Activated B cell treated with CpG ODN at 0.5 μM for 24 hours (primary cell): ENCODE measurements at regions not wholly inside any gene's neighbourhood (a gene's known extent, or its start where the extent isn't known, plus 50 kb on each side); places are given as distances from the start of the nearest gene placed in this dataset.

ENCODE experiments used
- ATAC-seq: fragments of 200-7000 bp; cut with Tn5 transposase; one replicate; pipeline ENCODE4 v1.10.0; 2021; ENCODE audit warnings: low read depth, mild to moderate bottlenecking, moderate library complexity
- CTCF ChIA-PET: fragments of 350-600 bp; sonication (Branson Sonifier 250); formaldehyde crosslinking; loops from one replicate; lab custom pipeline; 2021; ENCODE audit warnings: antibody characterized with exemption; lab: Charles Lee
- POLR2A ChIA-PET: fragments of 350-600 bp; sonication (Branson Sonifier 250); formaldehyde crosslinking; loops from one replicate; lab custom pipeline; 2021; ENCODE audit warnings: antibody characterized with exemption; lab: Charles Lee
- DNase-seq: peaks from one replicate; pipeline ENCODE4 v3.0.0; 2022
- H3K27ac Mint-ChIP-seq: one replicate; pipeline ENCODE4 v1.8.0; 2020; ENCODE audit warnings: mixed read lengths
- H3K27me3 Mint-ChIP-seq: one replicate; pipeline ENCODE4 v1.8.0; 2021; ENCODE audit warnings: mixed read lengths
- H3K36me3 Mint-ChIP-seq: one replicate; pipeline ENCODE4 v1.8.0; 2021; ENCODE audit warnings: low read depth, mixed read lengths
- H3K4me1 Mint-ChIP-seq: one replicate; pipeline ENCODE4 v1.8.0; 2021; ENCODE audit warnings: mixed read lengths
- H3K4me3 Mint-ChIP-seq: one replicate; pipeline ENCODE4 v1.8.0; 2020; ENCODE audit warnings: mild to moderate bottlenecking, mixed read lengths
- H3K9me3 Mint-ChIP-seq: one replicate; pipeline ENCODE4 v1.8.0; 2020; ENCODE audit warnings: mixed read lengths
- intact Hi-C: fragments of 100-400 bp; cut with micrococcal nuclease; formaldehyde crosslinking; loops from one replicate; pipeline ENCODE4 v1.15.1; 2024
- TF ChIP-seq, protein P1 (sequence below): fragments of 200-600 bp; IDR thresholded peaks from one replicate; pipeline ENCODE4 v1.8.0; 2022; ENCODE audit warnings: antibody characterized with exemption, mild to moderate bottlenecking

DNA sequence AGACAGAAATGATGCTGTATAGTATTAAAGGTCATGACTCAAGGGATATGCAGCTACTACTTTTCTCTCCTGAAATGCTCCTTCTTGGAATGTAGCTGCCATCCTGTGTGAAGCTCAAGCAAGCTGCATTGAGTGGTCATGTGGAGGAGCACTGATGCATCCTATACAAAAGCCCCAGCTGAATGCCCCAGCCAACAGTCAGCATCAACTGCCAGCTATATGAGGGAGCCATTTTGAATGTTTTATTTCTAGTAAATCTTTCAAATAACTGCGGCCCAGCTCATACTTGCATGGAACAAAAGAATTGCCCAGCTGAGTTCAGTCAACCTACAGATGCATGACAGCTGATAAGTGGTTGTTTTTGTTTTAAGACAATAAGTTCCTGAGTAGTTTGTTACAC lies 165.0 kb upstream of the GEMIN8 start:
- H3K4me3 Mint-ChIP-seq: no peak overlapping the region
- CTCF ChIA-PET: no interaction called here
- TF ChIP-seq, protein P1, sequence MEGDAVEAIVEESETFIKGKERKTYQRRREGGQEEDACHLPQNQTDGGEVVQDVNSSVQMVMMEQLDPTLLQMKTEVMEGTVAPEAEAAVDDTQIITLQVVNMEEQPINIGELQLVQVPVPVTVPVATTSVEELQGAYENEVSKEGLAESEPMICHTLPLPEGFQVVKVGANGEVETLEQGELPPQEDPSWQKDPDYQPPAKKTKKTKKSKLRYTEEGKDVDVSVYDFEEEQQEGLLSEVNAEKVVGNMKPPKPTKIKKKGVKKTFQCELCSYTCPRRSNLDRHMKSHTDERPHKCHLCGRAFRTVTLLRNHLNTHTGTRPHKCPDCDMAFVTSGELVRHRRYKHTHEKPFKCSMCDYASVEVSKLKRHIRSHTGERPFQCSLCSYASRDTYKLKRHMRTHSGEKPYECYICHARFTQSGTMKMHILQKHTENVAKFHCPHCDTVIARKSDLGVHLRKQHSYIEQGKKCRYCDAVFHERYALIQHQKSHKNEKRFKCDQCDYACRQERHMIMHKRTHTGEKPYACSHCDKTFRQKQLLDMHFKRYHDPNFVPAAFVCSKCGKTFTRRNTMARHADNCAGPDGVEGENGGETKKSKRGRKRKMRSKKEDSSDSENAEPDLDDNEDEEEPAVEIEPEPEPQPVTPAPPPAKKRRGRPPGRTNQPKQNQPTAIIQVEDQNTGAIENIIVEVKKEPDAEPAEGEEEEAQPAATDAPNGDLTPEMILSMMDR: no peak
- intact Hi-C loops: no loop called here
- ATAC-seq: no peak
- no peaks in the 10 kb centered on the region for H3K27me3 Mint-ChIP-seq
- DNase-seq: no peak
- H3K27ac Mint-ChIP-seq: no peak overlapping the region
- no peaks in the 10 kb centered on the region for H3K36me3 Mint-ChIP-seq
- H3K4me1 Mint-ChIP-seq: no peaks in the 10 kb centered on the region
- POLR2A ChIA-PET: no interaction called here
- peaks cover 2% of the 10 kb centered on the region for H3K9me3 Mint-ChIP-seq

- Mint-ChIP-seq H3K4me1 (no peaks in the 10 kb centered on the region), H3K27ac (no peak overlapping the region), H3K9me3 (peaks cover 4% of the 10 kb centered on the region), H3K27me3 (no peaks in the 10 kb centered on the region), H3K4me3 (no peak overlapping the region), H3K36me3 (no peaks in the 10 kb centered on the region)
- DNase-seq: no peak
- CTCF ChIA-PET: no interaction called here
- POLR2A ChIA-PET: no interaction called here
- TF ChIP-seq, protein P1: no peak
- intact Hi-C loops: no loop called here
- no peak for ATAC-seq
Measured at GRCh38 chrX:14193547-14193946, 163.9 kb upstream of the GEMIN8 start.

DNA sequence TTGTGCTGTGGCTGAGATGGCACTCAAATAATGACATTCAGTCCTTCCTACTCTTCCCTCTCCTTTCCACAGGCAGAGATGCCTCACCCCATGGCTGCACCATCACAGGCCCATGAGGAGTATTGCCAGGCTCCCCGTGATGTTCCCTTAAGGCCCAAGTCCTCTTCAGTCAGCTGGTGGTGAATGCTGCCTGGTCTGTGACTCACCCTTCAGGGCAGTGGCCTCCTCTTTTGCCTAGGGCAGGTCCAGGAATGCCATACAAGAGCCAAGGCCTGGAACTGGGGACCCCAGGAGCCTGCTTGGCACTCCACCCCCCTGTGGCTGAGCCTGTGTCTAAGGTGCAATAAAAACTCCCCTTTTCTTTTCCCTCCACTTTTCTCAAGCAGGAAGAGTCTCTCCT lies 144.2 kb upstream of the GEMIN8 start:
- H3K27ac Mint-ChIP-seq: no peak overlapping the region
- DNase-seq (no peak), ATAC-seq (no peak)
- intact Hi-C loops: no loop called here
- H3K9me3 Mint-ChIP-seq: no peaks in the 10 kb centered on the region
- POLR2A ChIA-PET: no interaction called here
- TF ChIP-seq, protein P1: no peak
- no peaks in the 10 kb centered on the region for H3K4me1 Mint-ChIP-seq
- H3K4me3 Mint-ChIP-seq: no peak overlapping the region
- no peaks in the 10 kb centered on the region for H3K27me3 Mint-ChIP-seq
- H3K36me3 Mint-ChIP-seq: no peaks in the 10 kb centered on the region
- CTCF ChIA-PET: no interaction called here

GRCh38 chrX:14164828-14165227 lies 135.1 kb upstream of the GEMIN8 start:
- ChIA-PET CTCF (no interaction called here), POLR2A (no interaction called here)
- intact Hi-C loops: no loop called here
- TF ChIP-seq, protein P1: no peak
- no peak for ATAC-seq
- Mint-ChIP-seq H3K27me3 (no peaks in the 10 kb centered on the region), H3K36me3 (no peaks in the 10 kb centered on the region), H3K4me1 (no peaks in the 10 kb centered on the region), H3K27ac (no peak overlapping the region), H3K4me3 (no peak overlapping the region), H3K9me3 (no peaks in the 10 kb centered on the region)
- DNase-seq: no peak

DNA sequence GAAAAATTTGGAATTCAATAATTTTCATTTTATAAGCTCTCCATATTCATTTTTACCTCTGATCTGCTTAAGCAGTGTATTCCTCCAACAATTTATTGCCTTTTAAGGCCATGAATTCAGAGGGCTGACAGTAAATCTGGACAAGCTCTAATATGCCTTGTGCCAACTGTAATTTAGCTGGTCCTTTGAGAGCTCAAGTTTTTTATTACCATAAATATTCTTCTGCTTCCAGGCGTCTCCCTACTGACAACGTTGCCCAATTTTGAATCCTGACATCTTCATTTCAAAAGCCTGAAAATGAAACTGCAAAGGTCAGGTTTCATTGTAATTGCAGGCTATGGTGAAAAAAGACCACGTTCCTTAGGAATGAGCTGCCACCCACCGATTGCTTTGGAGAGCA lies 95.8 kb upstream of the GEMIN8 start:
- no peaks in the 10 kb centered on the region for H3K36me3 Mint-ChIP-seq
- no peak overlapping the region for H3K4me3 Mint-ChIP-seq
- DNase-seq (no peak), ATAC-seq (no peak)
- no peaks in the 10 kb centered on the region for H3K4me1 Mint-ChIP-seq
- ChIA-PET CTCF (no interaction called here), POLR2A (no interaction called here)
- no peaks in the 10 kb centered on the region for H3K9me3 Mint-ChIP-seq
- intact Hi-C loops: no loop called here
- no peaks in the 10 kb centered on the region for H3K27me3 Mint-ChIP-seq
- TF ChIP-seq, protein P1: no peak
- no peak overlapping the region for H3K27ac Mint-ChIP-seq
